AG04450 (cell line): ENCODE measurements at regions not wholly inside any gene's neighbourhood (a gene's known extent, or its start where the extent isn't known, plus 50 kb on each side); places are given as distances from the start of the nearest gene placed in this dataset.

Experiments used
- CTCF ChIA-PET: fragments of 300-600, 350-600 bp; formaldehyde crosslinking; extraction: SDS; loops from one replicate; lab custom pipeline; 2022; ENCODE audit warnings: antibody characterized with exemption, inconsistent platforms; lab: Charles Lee
- POLR2A ChIA-PET: fragments of 350-600 bp; formaldehyde crosslinking; extraction: SDS; loops from one replicate; lab custom pipeline; 2021; ENCODE audit warnings: antibody characterized with exemption, inconsistent platforms; lab: Yijun Ruan, JAX
- DNase-seq: peaks from one replicate; pipeline ENCODE4 v3.0.0-alpha.2; 2011; ENCODE audit warnings: low read depth, low spot score
- H3K27ac ChIP-seq: one replicate; pipeline ENCODE4 v1.5.1; 2012; ENCODE audit warnings: low read depth, low read length, control low read depth
- H3K27me3 ChIP-seq: one replicate; pipeline ENCODE4 v1.6.0; 2012; ENCODE audit warnings: low read length; ENCODE audit not compliant: control insufficient read depth, insufficient read depth
- H3K4me3 ChIP-seq: 2 replicates; pipeline ENCODE4 v1.5.1; 2011; ENCODE audit warnings: mild to moderate bottlenecking, low read depth, low read length, control low read depth
- H3K9me3 ChIP-seq: 2 replicates; pipeline ENCODE4 v1.5.1; 2012; ENCODE audit warnings: low read length; ENCODE audit not compliant: control insufficient read depth, insufficient read depth
- TF ChIP-seq, protein P1 (sequence below): IDR thresholded peaks from 2 replicates; pipeline ENCODE4 v1.5.1; 2011; ENCODE audit warnings: low read depth, low read length, control low read depth, inconsistent platforms

DNA sequence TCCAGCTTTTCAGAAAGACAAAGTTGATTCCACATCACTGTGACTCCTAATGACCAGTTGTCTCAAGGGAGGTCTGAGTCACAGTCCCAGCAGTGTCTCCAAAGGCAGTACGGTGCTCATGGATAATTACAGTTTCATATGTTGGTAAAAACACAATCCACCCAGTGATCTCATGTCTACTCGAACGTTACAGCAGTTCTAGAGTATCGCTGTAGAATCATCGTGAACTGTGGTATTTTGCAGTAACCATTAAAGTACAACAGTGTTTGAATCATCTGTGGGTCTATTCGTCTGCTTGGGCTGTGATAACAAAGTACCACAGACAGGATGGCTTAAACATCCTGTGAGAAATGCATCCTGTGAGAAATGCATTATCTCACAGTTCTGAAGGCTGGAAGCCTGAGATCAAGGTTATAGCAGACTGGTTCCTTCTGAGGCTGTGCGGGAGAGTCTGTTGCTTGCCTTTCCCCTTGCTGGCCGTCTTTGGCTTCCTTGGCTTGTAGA is 121.1 kb upstream of the SORBS2 start:
- TF ChIP-seq, protein P1, sequence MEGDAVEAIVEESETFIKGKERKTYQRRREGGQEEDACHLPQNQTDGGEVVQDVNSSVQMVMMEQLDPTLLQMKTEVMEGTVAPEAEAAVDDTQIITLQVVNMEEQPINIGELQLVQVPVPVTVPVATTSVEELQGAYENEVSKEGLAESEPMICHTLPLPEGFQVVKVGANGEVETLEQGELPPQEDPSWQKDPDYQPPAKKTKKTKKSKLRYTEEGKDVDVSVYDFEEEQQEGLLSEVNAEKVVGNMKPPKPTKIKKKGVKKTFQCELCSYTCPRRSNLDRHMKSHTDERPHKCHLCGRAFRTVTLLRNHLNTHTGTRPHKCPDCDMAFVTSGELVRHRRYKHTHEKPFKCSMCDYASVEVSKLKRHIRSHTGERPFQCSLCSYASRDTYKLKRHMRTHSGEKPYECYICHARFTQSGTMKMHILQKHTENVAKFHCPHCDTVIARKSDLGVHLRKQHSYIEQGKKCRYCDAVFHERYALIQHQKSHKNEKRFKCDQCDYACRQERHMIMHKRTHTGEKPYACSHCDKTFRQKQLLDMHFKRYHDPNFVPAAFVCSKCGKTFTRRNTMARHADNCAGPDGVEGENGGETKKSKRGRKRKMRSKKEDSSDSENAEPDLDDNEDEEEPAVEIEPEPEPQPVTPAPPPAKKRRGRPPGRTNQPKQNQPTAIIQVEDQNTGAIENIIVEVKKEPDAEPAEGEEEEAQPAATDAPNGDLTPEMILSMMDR: no peak
- Histone ChIP-seq H3K9me3 (no peaks in the 10 kb centered on the region), H3K27me3 (peaks cover under 1% of the 10 kb centered on the region), H3K4me3 (no peak overlapping the region), H3K27ac (no peak overlapping the region)
- ChIA-PET POLR2A (no interaction called here), CTCF (no interaction called here)
- no peak for DNase-seq

DNA sequence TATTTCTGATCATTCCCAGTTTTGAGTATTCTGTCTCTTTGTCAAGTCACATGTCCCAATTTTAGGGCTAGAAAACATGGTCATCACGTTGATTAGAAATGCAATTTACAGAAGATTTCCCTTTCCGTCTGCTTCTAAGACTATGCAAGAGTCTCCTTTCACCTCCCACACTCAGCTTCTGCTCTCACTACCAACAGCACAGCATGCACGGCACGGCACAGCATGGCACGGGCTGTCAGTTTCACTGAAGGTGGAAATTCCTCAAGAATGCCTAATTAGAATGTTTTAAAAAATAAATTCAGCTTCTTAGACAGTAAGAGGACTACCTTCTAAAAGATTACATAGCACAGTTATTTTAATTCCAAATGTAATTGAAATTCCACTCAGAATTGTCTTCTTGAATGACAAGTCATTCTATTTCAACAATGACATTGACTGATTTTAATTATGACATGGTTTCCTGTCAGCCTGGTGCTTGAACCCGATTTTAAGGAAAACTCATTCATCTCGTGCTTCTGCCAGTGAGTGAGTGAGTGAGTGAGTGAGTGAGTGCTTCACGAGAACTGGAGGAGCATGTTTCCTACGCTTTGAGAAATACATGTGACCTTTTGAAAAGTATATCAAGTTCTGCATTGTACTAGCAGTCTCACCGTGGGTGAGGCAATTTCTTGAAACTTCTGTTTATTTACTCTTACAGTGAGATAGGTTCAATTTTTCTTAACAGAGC is 124.8 kb upstream of the SORBS2 start:
- Histone ChIP-seq H3K4me3 (no peak overlapping the region), H3K9me3 (no peaks in the 10 kb centered on the region), H3K27ac (no peak overlapping the region), H3K27me3 (no peaks in the 10 kb centered on the region)
- POLR2A ChIA-PET: no interaction called here
- CTCF ChIA-PET: no interaction called here
- TF ChIP-seq, protein P1: no peak
- no peak for DNase-seq

DNA sequence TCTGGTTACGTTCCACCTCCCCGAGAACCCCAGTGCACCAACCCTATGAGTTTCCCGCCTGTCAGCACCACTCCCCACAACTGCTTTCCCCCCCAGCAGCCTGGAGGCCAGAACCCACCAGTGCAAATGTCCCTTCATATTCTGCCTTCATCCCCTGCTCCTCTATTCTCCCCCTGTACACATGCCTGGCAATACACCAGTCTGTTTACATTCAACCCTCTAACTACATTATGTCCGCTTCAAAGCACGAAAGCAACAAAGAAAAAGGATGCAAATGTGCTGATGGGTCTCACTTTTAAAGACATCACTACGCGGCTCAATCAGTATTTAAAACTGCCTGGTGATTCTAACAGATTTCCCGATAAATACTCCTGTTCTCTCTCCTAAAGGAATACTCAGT is 126.7 kb upstream of the SORBS2 start:
- TF ChIP-seq, protein P1: no peak
- Histone ChIP-seq H3K9me3 (no peaks in the 10 kb centered on the region), H3K27me3 (no peaks in the 10 kb centered on the region), H3K27ac (no peak overlapping the region), H3K4me3 (no peak overlapping the region)
- CTCF ChIA-PET: no interaction called here
- POLR2A ChIA-PET: no interaction called here
- no peak for DNase-seq

DNA sequence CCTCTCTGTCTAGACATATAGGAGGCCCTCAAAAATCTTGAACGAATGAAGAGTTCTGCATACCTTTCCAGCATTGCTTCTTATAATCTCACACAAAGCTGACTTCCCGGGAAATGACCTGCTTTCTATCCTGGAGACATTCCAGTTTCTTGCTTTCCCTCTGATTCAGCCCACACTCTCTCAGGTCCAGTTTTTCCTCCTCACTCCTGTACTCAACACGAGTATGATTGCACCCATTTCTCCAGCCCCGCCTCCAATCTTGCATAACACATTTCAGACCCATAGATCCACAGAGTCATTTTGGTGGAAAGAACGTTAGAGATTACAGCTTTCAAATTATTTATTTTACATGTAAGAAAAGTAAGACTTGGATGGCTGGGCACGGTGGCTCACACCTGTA is 127.5 kb upstream of the TLR3 start:
- CTCF ChIA-PET: no interaction called here
- Histone ChIP-seq H3K27me3 (no peaks in the 10 kb centered on the region), H3K27ac (no peak overlapping the region), H3K9me3 (no peaks in the 10 kb centered on the region), H3K4me3 (no peak overlapping the region)
- DNase-seq: no peak
- TF ChIP-seq, protein P1: no peak
- POLR2A ChIA-PET: no interaction called here

DNA sequence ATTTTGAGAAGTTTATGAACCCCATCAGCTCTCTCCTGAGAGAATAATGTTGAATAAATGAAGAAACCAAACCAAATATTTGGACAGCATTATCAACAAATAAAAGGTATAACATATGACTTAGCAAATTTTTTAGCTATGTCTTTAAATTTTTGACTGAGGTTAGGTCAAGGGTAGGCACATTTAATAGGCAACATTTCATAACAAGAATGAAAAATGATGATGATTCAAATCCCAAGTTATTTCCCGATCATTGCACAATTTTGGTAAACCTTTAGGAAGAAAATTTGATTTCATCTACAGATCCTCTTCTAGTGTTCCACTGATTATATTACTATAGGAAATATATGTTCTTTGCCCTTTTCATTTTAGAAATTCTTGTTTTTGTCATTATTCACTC is 123.7 kb upstream of the TLR3 start:
- CTCF ChIA-PET: interaction anchor here (0.6 kb wide), 1 partner anchor 46 kb away, joined by 3 read pairs; no protein-coding TSS in a partner anchor

More for the DNA sequence above, 123.7 kb upstream of the TLR3 start:
- Histone ChIP-seq H3K27ac (no peak overlapping the region), H3K4me3 (no peak overlapping the region), H3K27me3 (no peaks in the 10 kb centered on the region), H3K9me3 (no peaks in the 10 kb centered on the region)
- DNase-seq: no peak
- POLR2A ChIA-PET: no interaction called here
- TF ChIP-seq, protein P1: no peak
